ENCODE measurements at regions not wholly inside any gene's neighbourhood (a gene's known extent, or its start where the extent isn't known, plus 50 kb on each side); places are given as distances from the start of the nearest gene placed in this dataset.

GRCh38 chr22:49608228-49608627 is 219.4 kb downstream of the BRD1 start:
- TF ChIP-seq CTCF (IDR thresholded peaks at IDR 0.05; ENCODE audit: insufficient read depth, missing control alignments), result no peak
- FAIRE-seq (no peak), DNase-seq (ENCODE audit: insufficient read length, low spot score) (no peak)

- no peak for DNase-seq (ENCODE audit: insufficient read length, low spot score)
- FAIRE-seq, result no peak
- TF ChIP-seq CTCF (IDR thresholded peaks at IDR 0.05; ENCODE audit: insufficient read depth, missing control alignments), result no peak
Observed at GRCh38 chr22:49607821-49608220, 219.9 kb downstream of the BRD1 start.

- TF ChIP-seq CTCF (IDR thresholded peaks at IDR 0.05; ENCODE audit: insufficient read depth, missing control alignments), result no peak
- FAIRE-seq, result no peak
- no peak for DNase-seq (ENCODE audit: insufficient read length, low spot score)
Observed at GRCh38 chr22:49606562-49607290, 220.9 kb downstream of the BRD1 start.

GRCh38 chr22:49604732-49605302 is 222.9 kb downstream of the BRD1 start:
- DNase-seq (ENCODE audit: insufficient read length, low spot score) (no peak), FAIRE-seq (no peak)

GRCh38 chr22:49603016-49603415 is 224.7 kb downstream of the BRD1 start:
- DNase-seq (ENCODE audit: insufficient read length, low spot score), result no peak
- no peak for TF ChIP-seq CTCF (IDR thresholded peaks at IDR 0.05; ENCODE audit: insufficient read depth, missing control alignments)
- no peak for FAIRE-seq

More at GRCh38 chr22:49604732-49605302, 222.9 kb downstream of the BRD1 start:
- TF ChIP-seq CTCF (IDR thresholded peaks at IDR 0.05; ENCODE audit: insufficient read depth, missing control alignments), result no peak

GRCh38 chr22:49602481-49602880 is 225.2 kb downstream of the BRD1 start:
- FAIRE-seq, result no peak
- no peak for TF ChIP-seq CTCF (IDR thresholded peaks at IDR 0.05; ENCODE audit: insufficient read depth, missing control alignments)
- DNase-seq (ENCODE audit: insufficient read length, low spot score), result no peak

All from D721Med (cell line).